NCI-H146 (cell line): ENCODE measurements at regions not wholly inside any gene's neighbourhood (a gene's known extent, or its start where the extent isn't known, plus 50 kb on each side); places are given as distances from the start of the nearest gene placed in this dataset.

Source experiments
- DNase-seq: peaks from one replicate; lab custom pipeline; 2025; lab: John Stamatoyannopoulos, UW

GRCh38 chr10:69716711-69717560 is 84.8 kb upstream of the COL13A1 start:
- DNase-seq: peak; percentile 35

GRCh38 chr10:69718951-69719350 is 82.8 kb upstream of the COL13A1 start:
- no peak for DNase-seq

DNA sequence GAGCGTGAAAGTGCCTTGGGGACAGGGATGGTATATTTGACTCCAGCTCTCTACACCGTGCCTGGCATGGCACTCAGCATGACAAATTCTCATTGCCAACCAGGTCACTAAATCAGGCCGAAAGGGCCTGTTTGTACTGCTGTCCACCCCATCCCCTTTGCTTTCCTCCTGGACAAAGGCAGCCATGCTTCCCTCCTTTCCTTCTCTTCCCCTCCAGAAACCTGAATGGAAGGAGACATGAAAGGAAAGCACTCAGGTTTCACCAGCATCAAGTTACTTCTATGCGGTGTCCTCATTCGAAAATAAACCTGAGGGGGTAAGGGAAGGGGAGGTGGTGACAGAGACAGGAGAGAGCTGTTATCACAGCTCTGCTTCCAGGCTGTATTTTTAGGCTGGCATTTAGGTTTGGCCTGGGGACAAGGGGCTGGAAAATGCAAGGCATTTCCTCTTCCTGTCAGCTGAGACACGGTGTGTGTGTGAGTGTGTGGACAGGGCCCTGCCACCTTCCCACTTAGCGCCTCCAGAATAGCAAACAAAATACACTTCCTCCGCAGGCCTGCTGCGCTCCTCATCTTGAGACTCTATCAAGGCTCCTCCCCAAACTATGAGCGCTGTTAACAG is 79.9 kb upstream of the COL13A1 start:
- no peak for DNase-seq

DNA sequence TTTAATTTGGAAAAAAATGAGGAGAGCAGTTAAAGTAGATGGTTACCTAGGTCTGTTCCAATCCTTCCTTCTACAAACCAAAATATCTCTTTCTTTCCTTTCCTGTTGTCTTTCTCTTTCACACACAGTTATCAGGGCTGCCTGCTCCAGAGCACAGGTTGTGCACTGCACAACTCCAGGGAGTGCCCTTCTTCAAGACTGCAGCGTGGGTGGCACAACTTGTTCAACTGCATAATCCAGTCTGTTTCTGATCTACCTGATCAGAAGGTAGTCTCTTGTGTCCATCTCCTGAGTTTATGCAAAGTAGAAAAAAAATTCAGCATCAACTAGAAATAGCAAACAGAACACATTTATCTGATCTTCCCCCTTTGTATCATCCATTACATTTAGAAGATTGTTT is 78.1 kb upstream of the COL13A1 start:
- no peak for DNase-seq

DNA sequence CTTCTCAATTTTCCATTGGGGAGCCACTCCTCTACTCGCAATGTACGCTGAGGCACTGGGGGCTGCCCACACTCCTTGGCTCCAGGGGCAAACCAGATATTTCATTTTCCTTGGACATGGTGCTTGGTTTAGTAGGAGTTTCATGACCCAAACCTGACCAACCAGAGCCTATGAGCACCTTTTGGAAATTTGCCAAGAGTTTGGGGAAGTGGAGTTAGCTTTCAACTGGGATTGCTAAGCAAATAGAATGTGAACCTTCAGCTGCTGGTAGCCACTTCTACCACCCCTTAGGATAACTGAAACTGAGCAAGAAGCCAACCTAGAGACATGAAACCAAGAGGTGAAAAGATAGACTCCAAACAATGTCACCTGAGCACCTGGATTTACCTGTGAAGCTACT is 74.9 kb upstream of the COL13A1 start:
- DNase-seq: no peak

- DNase-seq: no peak
Measured at GRCh38 chr10:69728335-69728870, 73.3 kb upstream of the COL13A1 start.

- DNase-seq: no peak
Measured at GRCh38 chr10:69729326-69730048, 72.2 kb upstream of the COL13A1 start.

DNA sequence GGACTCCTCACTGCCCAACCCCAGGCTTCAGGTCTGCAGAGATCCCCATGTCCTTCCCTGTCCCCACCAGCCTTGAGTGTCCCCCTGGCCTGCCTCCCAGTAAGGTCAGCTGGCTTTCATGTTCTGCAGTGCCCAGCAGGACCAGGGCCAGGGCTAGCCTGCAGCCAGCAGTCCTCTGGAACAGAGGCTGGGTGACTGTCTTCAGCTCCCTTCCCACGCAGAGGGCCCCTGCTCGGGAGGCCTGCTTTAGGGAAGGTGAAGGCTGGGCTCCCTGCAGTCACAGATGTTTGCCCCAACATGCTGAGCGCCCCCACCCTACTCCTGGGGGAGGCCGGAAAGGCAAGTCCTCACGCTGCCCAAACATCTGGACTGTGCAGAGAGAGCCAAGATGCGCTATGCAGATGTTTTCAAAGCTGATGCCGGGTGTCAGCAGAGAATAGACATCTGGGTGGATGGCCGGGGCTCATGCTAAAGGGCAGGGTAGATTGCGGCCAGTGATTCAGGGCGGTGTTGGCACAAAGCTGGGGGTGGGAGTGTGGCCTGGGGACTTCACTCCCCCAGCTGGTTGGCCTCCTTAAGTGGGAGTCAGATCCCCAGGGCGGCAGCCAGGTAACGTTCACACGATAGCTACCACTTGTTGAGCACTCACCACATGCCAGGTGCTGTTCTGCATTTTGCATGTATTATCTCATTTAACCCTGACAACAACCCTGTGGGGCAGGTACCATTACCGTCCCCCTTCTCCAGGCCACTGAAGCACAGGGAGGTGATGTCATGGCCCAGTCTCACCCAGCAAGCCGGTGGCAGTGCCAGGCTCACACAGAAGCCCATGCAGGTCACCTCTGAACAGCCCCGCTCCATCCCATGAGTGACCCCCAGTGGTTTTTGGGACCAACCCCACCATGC is 71.2 kb upstream of the COL13A1 start:
- DNase-seq: no peak

DNA sequence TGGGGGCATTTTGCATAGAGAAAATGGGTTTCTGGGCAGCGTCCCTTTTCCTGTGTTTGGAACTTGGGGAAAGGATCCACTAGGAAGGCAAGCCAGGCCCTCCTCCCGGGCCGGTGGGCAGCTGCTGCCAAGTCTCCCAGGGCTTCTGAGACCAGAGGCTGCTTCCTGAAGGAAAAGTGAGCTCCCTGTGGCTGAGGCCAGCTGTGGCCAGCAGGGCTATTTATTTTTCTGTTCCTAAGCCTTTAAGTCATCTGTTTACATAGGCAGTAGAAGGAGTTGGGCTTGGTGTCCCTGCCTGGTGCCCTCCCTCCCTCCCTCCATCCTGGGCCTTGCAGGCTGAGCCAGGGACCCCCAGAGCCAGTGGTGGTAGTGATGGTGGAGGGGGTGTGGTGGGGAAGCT is 70.5 kb upstream of the COL13A1 start:
- DNase-seq: no peak

GRCh38 chr10:69731698-69732097 is 70.0 kb upstream of the COL13A1 start:
- DNase-seq: no peak

GRCh38 chr10:69732147-69732825 is 69.4 kb upstream of the COL13A1 start:
- no peak for DNase-seq

DNA sequence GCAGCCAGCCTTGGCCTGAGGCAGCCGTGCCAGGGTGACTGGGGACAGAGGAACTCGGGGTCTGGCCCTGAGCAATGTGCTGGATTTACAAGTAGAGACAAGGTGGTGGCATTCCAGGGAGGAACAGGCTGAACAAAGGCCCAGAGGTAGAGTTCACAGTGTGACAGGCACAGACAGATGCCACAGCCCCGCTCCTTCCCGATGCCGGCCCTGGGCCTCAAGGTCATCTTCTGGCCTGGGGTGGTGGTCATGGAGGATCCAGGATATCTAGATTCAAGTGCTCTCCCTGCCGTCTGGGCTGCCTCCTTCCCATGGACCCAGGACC is 68.9 kb upstream of the COL13A1 start:
- DNase-seq: no peak

DNA sequence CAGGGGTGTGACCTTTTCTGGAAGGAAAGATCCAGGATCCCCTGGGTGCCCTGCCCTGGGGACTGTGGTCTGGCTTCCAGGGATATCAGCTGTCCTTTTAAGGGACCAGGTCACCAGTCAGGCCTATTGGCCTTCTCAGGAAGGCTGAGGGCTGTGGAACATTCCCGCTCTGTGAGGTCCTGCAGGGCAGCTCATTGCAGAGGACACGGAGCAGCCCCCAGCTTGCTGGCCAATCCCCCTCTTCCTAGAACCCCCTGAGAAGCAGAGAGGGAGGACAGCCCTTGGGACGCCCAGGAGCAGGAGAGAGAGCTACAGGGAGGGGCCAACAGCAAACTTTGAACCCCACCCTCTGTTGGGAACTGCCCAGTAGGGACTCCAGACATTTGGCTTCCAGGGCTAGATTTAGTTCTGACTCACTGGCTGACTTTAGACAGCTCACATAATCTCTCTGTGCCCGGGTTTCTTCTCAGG is 67.9 kb upstream of the COL13A1 start:
- no peak for DNase-seq

DNA sequence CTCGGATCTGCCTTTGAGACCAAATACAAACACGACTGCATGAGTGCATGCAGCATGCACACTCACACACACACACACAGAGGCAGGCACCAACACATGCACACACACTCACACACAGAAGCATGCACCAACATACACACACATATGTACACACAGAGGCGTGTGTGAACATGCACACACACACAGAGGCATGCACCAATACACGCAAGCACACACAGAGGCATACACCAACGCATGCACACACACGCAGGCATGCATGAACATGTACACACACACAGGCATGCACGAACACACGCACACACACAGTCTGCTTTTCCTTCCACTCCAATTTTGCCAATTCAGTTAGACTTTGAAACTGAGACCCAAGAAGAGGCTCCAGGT is 67.3 kb upstream of the COL13A1 start:
- no peak for DNase-seq

- DNase-seq: no peak
Measured at GRCh38 chr10:69734797-69735468, 66.8 kb upstream of the COL13A1 start.

DNA sequence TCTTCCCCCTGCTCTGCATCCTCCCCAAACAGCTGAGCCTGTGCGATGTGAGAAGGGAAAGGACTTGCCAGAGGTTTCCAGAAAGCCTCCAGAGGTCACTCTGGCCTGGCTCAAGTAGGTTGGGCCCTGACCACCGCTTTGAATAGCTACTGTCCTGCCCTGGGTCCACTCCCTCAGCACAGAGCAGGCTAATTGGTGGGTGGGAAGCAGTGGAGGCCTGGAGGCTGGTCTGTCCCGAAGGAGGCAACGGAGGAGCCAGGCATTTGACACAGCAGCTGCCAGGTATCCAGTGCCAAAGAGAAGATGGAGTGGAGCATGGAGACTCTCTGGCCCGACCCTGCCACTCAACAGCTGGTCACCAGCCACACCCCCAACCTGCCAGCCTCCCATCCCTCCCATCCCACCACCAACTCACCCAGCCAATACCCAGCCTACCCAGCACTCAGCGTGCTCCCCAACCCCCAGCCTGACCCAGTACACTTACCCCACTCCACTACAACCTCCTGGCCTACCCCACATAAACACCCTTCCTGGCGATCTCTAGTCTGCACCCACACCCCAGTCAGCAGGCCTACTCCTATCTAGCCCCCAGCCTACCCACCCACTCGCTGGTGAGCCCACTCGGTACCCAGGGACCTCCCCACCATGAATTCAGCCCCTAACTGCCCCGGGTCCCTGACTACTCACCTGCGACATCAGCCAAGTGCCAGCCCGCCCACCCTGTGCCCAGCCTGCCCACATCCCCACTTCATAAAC is 64.6 kb upstream of the COL13A1 start:
- no peak for DNase-seq

DNA sequence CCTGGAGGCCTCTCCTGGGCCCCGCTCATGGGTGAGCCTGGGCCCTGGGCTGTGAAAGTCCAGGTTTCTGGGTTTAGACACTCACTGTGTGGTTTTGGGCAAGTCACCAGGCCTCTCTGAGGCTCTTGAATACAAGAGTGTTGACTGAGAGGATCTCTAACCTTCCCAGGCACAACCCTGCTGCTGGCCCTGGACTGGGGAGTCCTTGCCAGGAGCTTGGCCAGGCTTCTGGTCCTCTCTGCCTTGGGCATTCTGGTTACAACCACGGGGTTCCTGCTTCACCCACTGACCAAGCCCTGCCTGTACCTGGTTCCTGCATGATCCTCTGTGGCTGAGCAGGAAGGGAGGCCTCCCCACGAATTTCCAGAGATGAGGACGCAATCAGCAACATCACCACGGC is 63.6 kb upstream of the COL13A1 start:
- DNase-seq: no peak

GRCh38 chr10:69738858-69739435 is 62.8 kb upstream of the COL13A1 start:
- DNase-seq: no peak

DNA sequence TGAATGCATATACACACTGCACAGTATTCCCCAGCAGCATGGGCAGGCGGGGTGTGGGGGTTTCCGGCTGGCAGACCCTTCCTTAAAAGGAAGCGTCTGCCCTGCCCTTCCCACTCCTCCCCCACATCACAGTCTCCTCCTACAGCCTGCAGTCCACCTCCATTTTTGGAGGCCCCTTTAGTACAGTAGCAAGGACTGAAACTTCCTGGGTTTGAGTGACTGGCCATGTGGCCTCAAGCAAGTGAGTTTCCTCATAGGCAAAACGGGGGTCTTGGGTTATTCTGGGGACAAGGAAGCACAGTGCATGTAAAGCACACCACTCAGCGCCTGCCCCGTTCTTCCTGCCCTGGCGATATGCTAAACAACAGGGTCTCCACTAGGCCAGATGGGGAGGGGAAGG is 62.1 kb upstream of the COL13A1 start:
- DNase-seq: no peak

DNA sequence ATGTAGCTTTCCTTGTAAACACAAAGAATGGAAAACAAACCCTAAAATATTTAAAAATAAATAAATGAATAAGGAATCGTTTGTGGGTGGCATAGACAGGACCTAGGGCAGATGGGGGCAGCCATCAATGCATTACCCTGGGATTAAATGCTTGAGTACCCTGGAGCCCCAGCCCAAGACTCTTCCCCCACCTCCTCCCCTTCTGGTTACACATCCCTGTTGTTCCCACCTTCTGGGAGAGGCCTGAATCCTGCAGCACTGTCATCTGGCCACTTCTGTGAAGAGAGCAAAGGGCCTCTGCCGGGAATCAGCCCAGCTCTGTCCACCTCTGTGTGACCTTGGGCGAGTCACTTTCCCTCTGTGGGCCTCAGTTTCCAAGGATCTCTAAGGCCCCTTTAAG is 61.6 kb upstream of the COL13A1 start:
- no peak for DNase-seq
